ENCODE measurements at regions not wholly inside any gene's neighbourhood (a gene's known extent, or its start where the extent isn't known, plus 50 kb on each side); places are given as distances from the start of the nearest gene placed in this dataset.
A peak's percentile ranks its signal among the peaks of the same experiment; 100 is the strongest.
"Not testable (repeated sequence)": the region's sequence is repeated elsewhere in the genome, so short reads cannot be mapped to it uniquely, and the experiment has no call there.

GRCh38 chr10:118917701-118918100, 111.8 kb upstream of the NANOS1 start:
- no peak for DNase-seq

DNA sequence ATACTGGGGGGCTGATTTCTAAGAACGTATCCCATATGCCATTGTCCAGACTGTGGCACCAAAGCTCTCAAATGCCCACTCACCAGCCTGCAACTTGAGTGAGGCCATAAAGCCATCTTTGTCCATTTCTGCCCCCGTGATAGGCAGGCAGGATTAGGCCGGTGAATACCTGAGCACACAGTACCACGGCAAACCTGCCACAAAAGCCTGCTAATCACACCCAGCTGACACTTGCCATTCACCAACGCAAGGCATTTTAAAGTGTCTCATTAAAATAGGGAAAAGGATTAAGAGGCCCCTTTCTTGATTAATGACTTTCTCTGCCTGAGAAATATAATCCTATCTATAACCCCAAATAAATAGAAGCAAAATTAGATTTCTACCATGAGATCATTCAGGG, 111.4 kb upstream of the NANOS1 start:
- no peak for DNase-seq

DNA sequence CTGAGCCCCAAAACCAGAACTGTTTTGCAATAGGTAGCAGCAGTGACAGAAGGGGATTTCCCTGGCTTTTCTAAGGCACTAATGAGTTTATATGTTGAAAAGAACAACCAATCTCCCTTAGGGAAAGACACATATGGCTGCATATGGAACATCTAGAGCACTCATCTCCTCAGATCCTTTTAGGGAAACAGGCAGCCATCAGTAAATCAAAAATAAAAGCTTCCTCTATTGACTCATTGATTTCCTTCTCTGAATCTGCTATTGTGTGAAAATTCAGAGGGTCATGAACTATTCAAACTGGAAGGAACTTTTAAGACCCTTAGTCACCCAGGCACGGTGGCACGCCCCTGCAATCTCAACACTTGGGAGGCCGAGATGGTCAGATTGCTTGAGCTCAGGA, 110.9 kb upstream of the NANOS1 start:
- DNase-seq: peak; percentile 64 to 80

GRCh38 chr10:118920206-118920605, 109.3 kb upstream of the NANOS1 start:
- no peak for DNase-seq

GRCh38 chr10:118922226-118922625, 107.3 kb upstream of the NANOS1 start:
- no peak for DNase-seq

- no peak for DNase-seq
Measured at GRCh38 chr10:118922972-118923371, 106.5 kb upstream of the NANOS1 start.

DNA sequence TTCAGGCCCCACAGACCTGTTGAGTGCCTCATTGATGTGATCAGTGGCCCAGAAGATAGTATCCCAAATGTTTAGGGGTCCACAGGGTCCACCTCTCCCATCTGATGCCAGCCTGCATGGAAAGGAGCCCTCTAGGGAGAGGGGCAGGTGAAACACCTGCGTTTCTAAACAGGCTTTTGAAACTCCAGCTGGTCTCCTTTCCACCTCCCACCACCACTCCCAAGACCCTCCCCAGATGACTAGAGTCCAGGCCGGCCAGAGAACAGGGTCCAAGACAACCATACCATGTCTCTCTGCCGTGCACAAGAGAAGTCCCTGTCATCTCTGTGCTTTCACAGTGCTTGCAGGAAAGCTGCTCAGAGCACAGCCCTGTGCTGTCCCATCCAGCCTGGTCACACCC, 105.0 kb upstream of the NANOS1 start:
- DNase-seq: no peak

DNA sequence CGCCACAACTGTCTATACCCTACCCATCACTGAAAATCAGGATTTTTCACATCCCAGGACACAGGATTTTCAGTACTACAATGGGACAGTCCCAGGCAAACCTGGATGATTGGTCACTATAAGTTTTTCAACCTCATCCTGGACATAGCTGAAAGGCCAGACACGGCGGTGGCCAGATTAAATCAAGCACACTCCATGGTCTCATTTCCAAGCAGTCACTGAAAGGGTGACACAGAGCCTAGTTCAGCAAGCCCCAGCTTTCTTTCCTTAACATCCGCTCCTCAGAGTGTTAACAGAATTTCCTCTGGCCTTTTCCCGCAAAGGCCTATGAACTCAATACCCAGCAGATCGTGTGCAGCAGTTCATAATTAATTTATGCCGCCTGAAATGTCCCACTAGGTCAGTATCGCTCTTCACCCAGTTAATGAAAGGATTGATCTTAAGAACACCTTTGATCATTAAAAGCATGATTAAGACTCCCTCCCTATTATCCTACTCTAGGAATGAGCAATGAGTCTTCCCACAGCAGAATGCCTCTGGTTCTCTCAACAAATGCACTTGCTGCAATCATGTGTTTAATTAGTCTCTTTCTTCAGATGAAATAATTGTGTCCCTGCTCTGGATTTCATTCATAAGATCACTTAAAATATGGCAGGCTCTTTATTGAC, 104.0 kb upstream of the NANOS1 start:
- DNase-seq: no peak

DNA sequence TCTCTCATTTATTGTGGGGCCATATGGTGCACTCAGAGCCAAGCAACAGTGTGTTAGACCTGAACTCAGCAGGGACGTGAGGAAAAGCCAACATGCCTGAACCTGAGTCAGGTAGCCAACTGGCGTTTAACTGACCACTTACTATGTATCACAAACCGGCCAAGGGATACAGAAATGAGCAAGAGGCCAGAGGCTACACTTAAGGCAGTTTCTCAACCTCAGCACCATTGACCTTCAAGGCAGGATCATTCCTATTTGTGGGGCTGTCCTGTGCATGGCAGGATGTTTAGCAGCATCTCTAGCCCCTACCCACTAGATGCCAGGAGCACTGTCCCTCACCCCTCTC, 103.5 kb upstream of the NANOS1 start:
- DNase-seq: no peak

- DNase-seq: peak in 1 of 2 donors; percentile 13
Measured at GRCh38 chr10:118926441-118926840, 103.1 kb upstream of the NANOS1 start.

DNA sequence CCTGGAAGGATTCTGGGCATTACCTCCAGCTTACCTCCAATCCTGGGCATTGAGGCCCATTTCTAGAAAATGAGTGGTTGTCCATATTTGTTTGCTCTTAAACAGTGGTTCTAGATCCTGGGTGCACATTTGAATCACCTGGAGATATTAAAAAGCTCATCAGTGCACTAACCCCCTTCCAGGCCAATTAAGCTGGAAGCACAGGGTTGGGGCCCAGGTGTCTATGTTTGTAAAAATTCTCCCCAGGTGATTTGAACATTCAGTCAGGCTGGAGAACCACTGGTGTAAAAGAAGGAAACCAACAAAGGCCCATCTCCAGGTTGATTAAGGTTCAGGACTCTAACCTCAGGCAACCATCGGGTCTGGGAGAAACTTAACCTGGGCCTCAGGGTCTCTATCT, 102.6 kb upstream of the NANOS1 start:
- no peak for DNase-seq

DNA sequence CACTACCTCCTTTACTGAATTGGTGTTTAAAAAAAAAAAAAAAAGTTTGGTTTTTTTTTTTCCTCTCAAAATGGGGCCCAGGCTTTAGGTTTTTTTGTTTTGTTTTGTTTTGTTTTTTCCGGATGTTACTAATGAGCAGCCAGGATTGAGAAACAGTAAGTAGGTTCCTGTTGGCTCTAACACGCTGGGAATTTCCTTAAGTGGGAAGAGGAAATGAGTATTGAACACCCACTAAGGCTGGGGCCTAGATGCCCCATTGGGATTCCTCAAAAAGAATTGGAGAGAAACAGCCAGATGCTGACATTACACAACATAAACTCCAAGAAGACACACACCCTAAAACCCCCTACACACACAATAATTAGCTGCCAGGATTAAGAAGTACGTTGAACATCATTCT, 102.2 kb upstream of the NANOS1 start:
- DNase-seq: peak; percentile 85 to 99

- no peak for DNase-seq
Measured at GRCh38 chr10:118930614-118931013, 98.9 kb upstream of the NANOS1 start.

GRCh38 chr10:118931436-118931835, 98.1 kb upstream of the NANOS1 start:
- DNase-seq: no peak

DNA sequence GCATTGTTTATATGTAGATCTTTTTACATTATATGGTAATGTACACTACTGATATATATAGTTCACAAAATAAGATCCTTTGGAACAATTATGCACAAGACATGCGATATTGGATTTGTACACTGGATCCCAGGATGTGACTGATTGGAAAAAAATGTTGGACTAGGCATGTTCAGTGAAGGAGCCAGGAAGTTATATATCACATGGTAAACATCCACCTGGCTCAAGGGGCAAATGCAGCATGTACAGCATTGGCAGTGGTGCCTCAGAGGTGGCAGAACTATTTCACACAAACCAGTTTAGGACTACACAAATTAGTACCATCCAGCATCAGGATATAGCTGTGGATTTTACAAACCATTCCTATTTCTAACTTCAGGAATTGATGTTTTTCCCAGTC, 97.4 kb upstream of the NANOS1 start:
- not testable (repeated sequence) for DNase-seq

GRCh38 chr10:118937226-118937625, 92.3 kb upstream of the NANOS1 start:
- peak; percentile 56 to 83 for DNase-seq

- DNase-seq: peak; percentile 50 to 86
Measured at GRCh38 chr10:118939211-118940007, 90.1 kb upstream of the NANOS1 start.

DNA sequence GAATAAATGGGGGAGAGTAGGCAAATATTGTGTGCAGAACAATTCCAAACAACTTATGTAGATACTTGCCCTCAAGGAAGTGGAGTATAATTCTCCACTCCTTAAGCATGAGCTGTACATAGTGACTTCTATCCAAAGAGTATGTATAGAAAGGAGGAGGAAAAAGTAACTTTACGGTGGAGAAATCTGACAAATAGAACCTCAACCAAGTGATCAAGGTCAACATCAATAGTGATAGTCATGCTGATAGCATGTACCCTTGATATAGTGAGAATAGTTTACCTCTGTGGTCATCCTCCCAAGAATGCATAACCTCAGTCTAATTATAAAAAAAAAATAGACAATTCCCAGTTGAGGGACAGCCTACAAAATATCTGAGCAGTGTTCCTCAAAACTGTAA, 89.1 kb upstream of the NANOS1 start:
- DNase-seq: no peak

DNA sequence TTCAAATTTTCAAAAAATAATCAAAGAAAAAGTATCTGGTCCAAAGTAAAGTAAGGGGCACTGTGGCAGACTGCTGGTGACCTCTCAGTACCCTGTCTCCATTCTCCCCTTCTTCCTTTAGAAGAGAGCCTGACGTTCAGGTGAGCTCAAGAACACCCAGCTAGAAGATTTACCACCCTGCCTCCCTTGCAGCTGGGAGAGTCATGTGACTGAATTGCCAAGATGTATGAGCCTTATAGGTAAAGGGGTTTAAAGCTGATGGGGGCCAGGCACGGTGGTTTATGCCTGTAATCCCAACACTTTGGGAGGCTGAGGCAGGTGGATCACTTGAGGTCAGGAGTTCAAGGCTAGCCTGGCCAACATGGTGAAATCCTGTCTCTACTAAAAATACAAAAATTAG, 86.3 kb upstream of the NANOS1 start:
- DNase-seq: no peak

GRCh38 chr10:118944959-118945633, 84.4 kb upstream of the NANOS1 start:
- no peak for DNase-seq

DNA sequence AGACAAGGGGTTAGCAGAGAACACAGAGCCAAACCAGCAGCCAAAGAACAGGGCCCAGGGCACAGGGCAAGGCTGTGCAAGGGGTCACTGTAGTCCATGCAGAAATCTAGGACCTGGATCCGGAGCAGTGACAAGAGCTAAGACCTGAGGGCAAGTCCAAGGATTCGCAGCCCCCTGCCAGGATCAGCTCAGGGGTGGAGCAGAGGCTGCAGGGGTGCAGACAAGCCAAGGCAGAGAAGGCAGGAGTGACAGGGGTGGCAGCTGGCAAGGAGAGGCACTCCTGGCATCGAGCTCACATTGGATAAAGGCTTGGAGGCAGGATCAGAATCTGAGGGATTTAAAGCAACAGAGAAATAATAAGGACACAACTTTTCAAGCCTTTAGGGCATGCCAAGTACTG, 80.7 kb upstream of the NANOS1 start:
- no peak for DNase-seq

DNA sequence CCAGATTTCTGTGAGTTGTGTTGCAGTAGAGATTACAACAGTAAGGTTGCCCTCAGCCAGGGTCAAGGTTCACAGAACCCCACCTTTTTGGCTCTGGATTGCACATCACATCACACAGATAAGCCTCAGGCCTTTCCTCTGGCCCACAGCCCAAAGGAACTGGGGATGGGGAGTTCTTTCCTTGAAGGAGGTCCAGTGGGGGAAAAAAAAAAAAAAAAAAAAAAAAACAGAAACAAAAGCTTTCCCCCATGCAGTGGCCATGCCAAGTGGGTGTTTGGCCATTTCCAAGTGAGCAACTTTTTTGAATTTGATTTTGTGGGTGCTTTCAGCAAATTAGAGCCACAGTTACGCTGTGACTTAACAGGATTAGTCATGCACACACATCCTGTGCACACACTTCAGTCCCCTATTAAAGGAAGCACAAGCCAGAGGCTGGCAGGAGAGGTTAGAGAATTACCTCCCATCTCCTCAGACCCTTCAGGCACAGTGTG, 79.3 kb upstream of the NANOS1 start:
- peak; percentile 29 to 62 for DNase-seq

GRCh38 chr10:118950997-118951637, 78.4 kb upstream of the NANOS1 start:
- DNase-seq: no peak

All from inflammatory macrophage treated with lipopolysaccharide for 1 hour (primary cell).